HG03175 (cell line): ENCODE measurements at regions not wholly inside any gene's neighbourhood (a gene's known extent, or its start where the extent isn't known, plus 50 kb on each side); places are given as distances from the start of the nearest gene placed in this dataset.
"Not testable (repeated sequence)": the region's sequence is repeated elsewhere in the genome, so short reads cannot be mapped to it uniquely, and the experiment has no call there.

Source experiments
- ATAC-seq: cut with Tn5 transposase; IDR thresholded peaks from one replicate; pipeline ENCODE4 v1.9.1; 2021; ENCODE audit warnings: mild to moderate bottlenecking, moderate library complexity; ENCODE audit not compliant: unreplicated experiment

- ATAC-seq: no peak
Observed at GRCh38 chr1:38522915-38523567, 336.5 kb downstream of the RRAGC start.

DNA sequence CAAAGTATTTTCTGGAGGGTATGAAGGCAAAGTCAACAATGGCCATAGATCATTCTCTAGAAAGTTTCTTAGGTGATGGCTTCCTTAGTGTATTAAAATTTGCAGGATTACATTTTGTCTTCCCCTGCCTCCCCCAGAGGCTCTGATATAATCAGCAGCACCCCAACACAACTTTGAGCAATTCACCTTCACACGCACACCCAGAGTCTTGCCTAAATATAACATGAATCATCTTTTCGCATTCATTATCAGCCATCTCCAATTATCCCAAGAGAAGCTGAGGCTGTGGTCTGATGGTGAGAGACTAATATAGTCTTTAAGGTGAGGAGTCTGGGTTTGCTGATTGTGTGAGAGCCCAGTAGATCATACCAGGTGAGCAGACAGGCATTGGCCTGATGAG lies 343.0 kb downstream of the RRAGC start:
- no peak for ATAC-seq

GRCh38 chr1:38512789-38513188 lies 346.8 kb downstream of the RRAGC start:
- ATAC-seq: no peak

DNA sequence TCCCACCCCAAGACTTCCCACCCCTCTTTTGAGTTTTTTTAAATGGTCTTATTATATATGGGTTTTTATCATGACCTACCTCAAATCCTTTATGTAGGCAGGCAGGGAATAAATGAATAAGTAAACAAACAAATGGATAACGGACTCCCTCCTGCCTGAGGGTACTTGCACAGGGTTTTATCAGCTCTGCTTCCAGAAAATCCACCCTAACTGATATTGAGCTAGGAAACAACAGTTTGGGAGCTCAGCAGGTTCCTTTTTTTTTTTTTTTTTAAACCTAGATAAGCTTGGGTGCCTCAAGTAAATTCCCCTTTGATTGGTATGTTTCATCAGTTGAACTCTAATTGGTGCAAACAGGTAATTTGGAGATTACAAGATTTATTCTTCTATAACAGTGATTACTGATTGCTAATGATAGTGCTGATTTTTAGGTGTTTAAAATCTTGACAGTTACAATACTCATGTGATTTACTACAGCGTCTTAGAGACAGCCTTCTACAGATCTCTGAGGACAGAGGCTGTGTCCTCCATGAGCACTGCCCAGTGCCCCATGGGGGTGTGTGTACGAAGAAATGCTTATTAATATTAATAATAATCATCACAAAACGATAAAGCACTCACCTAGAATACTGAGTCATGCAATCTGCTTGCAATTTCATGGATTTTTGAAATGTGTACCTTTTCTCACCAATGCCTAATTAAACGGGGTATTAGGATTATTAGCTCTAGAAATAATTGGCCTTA lies 347.4 kb downstream of the RRAGC start:
- ATAC-seq: no peak

GRCh38 chr1:38508232-38508631 lies 351.3 kb downstream of the RRAGC start:
- ATAC-seq: no peak

DNA sequence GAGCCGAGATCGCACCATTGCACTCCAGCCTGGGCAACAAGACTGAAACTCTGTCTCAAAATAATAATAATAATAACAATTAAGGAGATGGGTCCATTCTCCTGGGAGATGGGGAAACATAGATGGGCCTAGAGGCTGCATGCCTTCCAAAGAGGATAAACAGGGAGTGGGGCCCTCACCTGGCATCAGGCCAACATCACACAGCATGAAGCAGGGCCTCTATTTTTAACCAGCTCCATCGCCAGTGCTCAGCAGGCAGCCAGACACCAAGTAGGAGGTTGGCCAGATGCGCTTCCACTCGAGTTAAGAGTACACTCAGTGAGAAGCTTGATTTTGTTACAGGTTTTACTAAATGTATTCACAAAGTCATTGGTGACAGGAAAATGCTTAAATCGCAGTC lies 352.0 kb downstream of the RRAGC start:
- no peak for ATAC-seq

DNA sequence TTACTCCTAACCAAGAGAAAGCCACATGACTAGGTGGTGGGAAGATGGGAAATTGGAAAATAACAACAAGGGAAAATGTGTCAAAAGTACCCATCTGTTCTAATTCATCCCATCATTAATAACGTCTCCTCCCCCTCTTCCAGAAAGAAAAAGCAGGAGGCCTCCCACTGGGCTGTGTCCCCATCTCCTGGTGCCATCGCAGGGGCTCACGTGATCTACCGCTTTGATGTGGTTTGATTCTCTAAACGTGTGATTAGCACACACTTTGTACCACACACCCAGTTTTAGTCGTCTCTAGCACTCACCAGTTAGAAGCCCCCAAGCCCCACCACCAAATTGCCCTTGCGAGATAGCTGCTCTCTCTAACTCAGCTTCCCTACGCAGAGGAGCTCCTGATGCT lies 353.6 kb downstream of the RRAGC start:
- ATAC-seq: no peak

GRCh38 chr1:38502758-38503157 lies 356.8 kb downstream of the RRAGC start:
- no peak for ATAC-seq

- no peak for ATAC-seq
Observed at GRCh38 chr1:38500891-38501290, 358.7 kb downstream of the RRAGC start.

GRCh38 chr1:38500352-38500751 lies 359.2 kb downstream of the RRAGC start:
- ATAC-seq: no peak

- no peak for ATAC-seq
Observed at GRCh38 chr1:38498686-38499085, 360.9 kb downstream of the RRAGC start.

- ATAC-seq: no peak
Observed at GRCh38 chr1:38497921-38498656, 361.5 kb downstream of the RRAGC start.

- ATAC-seq: not testable (repeated sequence)
Observed at GRCh38 chr1:38493306-38493705, 366.3 kb downstream of the RRAGC start.

DNA sequence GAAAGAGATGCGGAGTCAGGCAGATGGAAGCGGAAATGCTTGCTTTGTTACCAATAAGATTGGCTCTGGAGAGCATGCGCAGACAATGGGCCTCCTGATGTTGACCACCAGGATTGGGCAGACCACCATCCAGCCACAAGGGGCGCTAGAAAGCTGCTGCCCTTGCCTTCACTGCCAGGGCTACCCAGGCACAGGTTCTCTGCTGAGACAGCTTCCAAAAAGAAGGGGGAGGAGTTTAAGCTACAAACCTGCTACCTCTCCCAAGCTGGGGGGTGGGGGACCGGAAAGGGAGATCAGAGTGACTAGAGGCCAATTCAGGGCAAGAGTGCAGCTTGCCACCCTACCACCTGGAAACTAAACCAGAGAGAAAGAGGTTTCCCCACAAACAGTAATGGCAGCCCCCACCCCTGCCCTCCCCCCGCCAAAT lies 369.7 kb downstream of the RRAGC start:
- no peak for ATAC-seq

- ATAC-seq: no peak
Observed at GRCh38 chr1:38488162-38488898, 371.2 kb downstream of the RRAGC start.

DNA sequence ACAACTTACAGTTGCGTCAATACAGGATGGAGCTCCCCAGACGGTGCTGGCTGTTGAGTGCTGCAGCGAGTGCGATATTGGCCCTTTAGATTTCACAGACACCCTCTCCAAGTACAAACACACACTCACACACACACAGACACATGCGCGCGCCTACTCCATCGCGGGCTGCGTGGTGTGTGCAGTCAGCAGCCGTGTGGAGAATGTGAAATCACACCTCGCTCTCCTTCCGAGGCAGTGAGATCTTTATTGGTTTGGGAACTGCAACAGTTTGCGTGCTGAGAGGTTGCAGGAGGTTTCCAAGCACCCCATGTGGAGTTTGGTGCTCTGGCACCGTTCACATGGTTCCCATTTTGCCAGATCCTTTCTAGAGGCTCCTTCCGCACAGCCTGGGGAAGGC lies 372.2 kb downstream of the RRAGC start:
- ATAC-seq: no peak

GRCh38 chr1:38486085-38486484 lies 373.5 kb downstream of the RRAGC start:
- no peak for ATAC-seq

GRCh38 chr1:38481871-38482826 lies 377.4 kb downstream of the RRAGC start:
- no peak for ATAC-seq

- ATAC-seq: not testable (repeated sequence)
Observed at GRCh38 chr1:38479662-38480061, 379.9 kb downstream of the RRAGC start.

GRCh38 chr1:38477811-38478210 lies 381.8 kb downstream of the RRAGC start:
- ATAC-seq: no peak
